Common myeloid progenitor, CD34-positive (primary cell): ENCODE measurements at regions not wholly inside any gene's neighbourhood (a gene's known extent, or its start where the extent isn't known, plus 50 kb on each side); places are given as distances from the start of the nearest gene placed in this dataset.

Source experiments
- CTCF ChIA-PET: fragments of 350-600 bp; sonication (Branson Sonifier 250); formaldehyde crosslinking; loops from one replicate; lab custom pipeline; 2021; ENCODE audit warnings: antibody characterized with exemption; lab: Charles Lee
- POLR2A ChIA-PET: fragments of 350-600 bp; sonication (Branson Sonifier 250); formaldehyde crosslinking; loops from one replicate; lab custom pipeline; 2021; ENCODE audit warnings: antibody characterized with exemption; lab: Charles Lee
- DNase-seq, 3 donors: peaks; one replicate each; pipeline versions ENCODE4 v3.0.0 to v3.0.0-alpha.2; 2013
- H3K27ac ChIP-seq, 2 experiments: 1 replicate in 1 of 2; 2 replicates in 1 of 2; pipeline ENCODE4 v1.7.0; 2013; ENCODE audit warnings: inconsistent platforms in 2 of 2, low read length in 2 of 2, mild to moderate bottlenecking in 2 of 2, low read depth in 1 of 2, moderate library complexity in 1 of 2; ENCODE audit not compliant: severe bottlenecking in 2 of 2, insufficient read depth in 1 of 2, poor library complexity in 1 of 2
- H3K27me3 ChIP-seq, 5 experiments: replicated peaks in 2 of 5; 1 replicate in 3 of 5; 2 replicates in 2 of 5; pipeline versions ENCODE4 v1.6.1 to v1.7.0; 2013; ENCODE audit warnings: low read length in 4 of 5, mild to moderate bottlenecking in 2 of 5, moderate library complexity in 2 of 5, inconsistent platforms in 1 of 5; ENCODE audit not compliant: insufficient read depth in 5 of 5, control insufficient read depth in 4 of 5
- H3K36me3 ChIP-seq, 4 experiments: 1 replicate in 2 of 4; 2 replicates in 2 of 4; pipeline versions ENCODE4 v1.6.1 to v1.7.0; 2013; ENCODE audit warnings: low read length in 3 of 4, control low read depth in 1 of 4, mild to moderate bottlenecking in 1 of 4; ENCODE audit not compliant: control insufficient read depth in 4 of 4, insufficient read depth in 4 of 4
- H3K4me1 ChIP-seq, 4 experiments: 1 replicate in 3 of 4; 2 replicates in 1 of 4; pipeline versions ENCODE4 v1.6.1 to v1.7.1; 2013; ENCODE audit warnings: low read length in 3 of 4, mild to moderate bottlenecking in 3 of 4, control low read depth in 1 of 4, inconsistent platforms in 1 of 4, moderate library complexity in 1 of 4; ENCODE audit not compliant: control insufficient read depth in 4 of 4, insufficient read depth in 4 of 4; ENCODE audit errors: control extremely low read depth in 1 of 4
- H3K4me3 ChIP-seq, 7 experiments: 1 replicate in 4 of 7; 2 replicates in 3 of 7; pipeline versions ENCODE4 v1.5.1 to v1.7.0; 2013; ENCODE audit warnings: mild to moderate bottlenecking in 7 of 7, low read length in 6 of 7, moderate library complexity in 6 of 7, inconsistent platforms in 2 of 7, low read depth in 2 of 7, control low read depth in 1 of 7; ENCODE audit not compliant: insufficient read depth in 4 of 7, control insufficient read depth in 1 of 7; ENCODE audit errors: extremely low read depth in 1 of 7
- H3K9me3 ChIP-seq, 5 experiments: 1 replicate in 4 of 5; 2 replicates in 1 of 5; pipeline versions ENCODE4 v1.6.1 to v1.7.1; 2013; ENCODE audit warnings: low read length in 4 of 5, mild to moderate bottlenecking in 2 of 5, inconsistent platforms in 1 of 5, low read depth in 1 of 5, moderate library complexity in 1 of 5; ENCODE audit not compliant: control insufficient read depth in 4 of 5, insufficient read depth in 2 of 5; ENCODE audit errors: control extremely low read depth in 1 of 5
- WGBS: methylation state at CpG from one replicate; pipeline ENCODE4 v1.1.5; 2013; ENCODE audit not compliant: insufficient coverage; 5-methylcytosine and 5-hydroxymethylcytosine counted together

- POLR2A ChIA-PET, result no interaction called here
- WGBS, result 67% methylated on average over 2 of the region's 9 CpGs
- DNase-seq, result peak; percentile 64 to 83 (median 79)
- Histone ChIP-seq H3K36me3 (no peaks in the 10 kb centered on the region), H3K4me1 (no peaks in the 10 kb centered on the region), H3K4me3 (no peak overlapping the region), H3K27ac (no peak overlapping the region), H3K9me3 (peaks cover 0 to 6% (median 0%) of the 10 kb centered on the region in 5 experiments), H3K27me3 (peaks cover 0 to 32% (median 5%) of the 10 kb centered on the region in 5 experiments)
- CTCF ChIA-PET, result interaction anchor here (0.5 to 6.0 kb wide), 12 partner anchors 8 to 586 kb away, joined by 3 to 48 read pairs (median 3); no protein-coding TSS in a partner anchor
Observed at GRCh38 chr6:6057442-6058053, 50.8 kb upstream of the NRN1 start.
